ENCODE measurements at regions not wholly inside any gene's neighbourhood (a gene's known extent, or its start where the extent isn't known, plus 50 kb on each side); places are given as distances from the start of the nearest gene placed in this dataset.
"Not testable (repeated sequence)": the region's sequence is repeated elsewhere in the genome, so short reads cannot be mapped to it uniquely, and the experiment has no call there.

- Histone ChIP-seq H3K4me3 (ENCODE audit: low read depth, low read length) (no peak overlapping the region), H3K36me3 (ENCODE audit: control insufficient read depth, insufficient read depth, low read length) (no peaks in the 10 kb centered on the region), H3K9me3 (ENCODE audit: control insufficient read depth in 2 of 2, low read length in 2 of 2) (no peaks in the 10 kb centered on the region), H3K27ac (ENCODE audit: insufficient read depth, low read length, poor library complexity, severe bottlenecking) (no peak overlapping the region), H3K27me3 (ENCODE audit: control insufficient read depth, insufficient read depth, low read length) (no peaks in the 10 kb centered on the region), H3K4me1 (ENCODE audit: control insufficient read depth, insufficient read depth, low read length, poor library complexity, severe bottlenecking) (no peaks in the 10 kb centered on the region)
- H3K9me3 Mint-ChIP-seq = peaks cover 0 to 16% (median 5%) of the 10 kb centered on the region in 7 donors
- H3K4me1 Mint-ChIP-seq = no peaks in the 10 kb centered on the region
- DNase-seq (no peak), ATAC-seq (ENCODE audit: low read depth in 2 of 2) (no peak)
- H3K4me3 Mint-ChIP-seq = no peak overlapping the region
- H3K36me3 Mint-ChIP-seq = no peaks in the 10 kb centered on the region
- H3K27ac Mint-ChIP-seq = no peak overlapping the region
- no peaks in the 10 kb centered on the region for H3K27me3 Mint-ChIP-seq
These were observed 344.6 kb upstream of the CTSO start for GRCh38 chr4:156298230-156298629.

- Mint-ChIP-seq H3K27ac (no peak overlapping the region), H3K27me3 (no peaks in the 10 kb centered on the region), H3K4me3 (no peak overlapping the region), H3K4me1 (no peaks in the 10 kb centered on the region), H3K9me3 (peaks cover 0 to 9% (median 4%) of the 10 kb centered on the region in 7 donors), H3K36me3 (no peaks in the 10 kb centered on the region)
- no peak for ATAC-seq (ENCODE audit: low read depth in 2 of 2)
- no peaks in the 10 kb centered on the region for H3K4me1 ChIP-seq (ENCODE audit: control insufficient read depth, insufficient read depth, low read length, poor library complexity, severe bottlenecking)
- DNase-seq = no peak
- H3K36me3 ChIP-seq (ENCODE audit: control insufficient read depth, insufficient read depth, low read length) = no peaks in the 10 kb centered on the region
- no peak overlapping the region for H3K27ac ChIP-seq (ENCODE audit: insufficient read depth, low read length, poor library complexity, severe bottlenecking)
- no peaks in the 10 kb centered on the region for H3K27me3 ChIP-seq (ENCODE audit: control insufficient read depth, insufficient read depth, low read length)
- no peak overlapping the region for H3K4me3 ChIP-seq (ENCODE audit: low read depth, low read length)
- no peaks in the 10 kb centered on the region for H3K9me3 ChIP-seq (ENCODE audit: control insufficient read depth in 2 of 2, low read length in 2 of 2)
These were observed 342.1 kb upstream of the CTSO start for GRCh38 chr4:156295676-156296195.

GRCh38 chr4:156294577-156294976 lies 340.9 kb upstream of the CTSO start:
- DNase-seq (no peak), ATAC-seq (ENCODE audit: low read depth in 2 of 2) (no peak)
- Histone ChIP-seq H3K36me3 (ENCODE audit: control insufficient read depth, insufficient read depth, low read length) (no peaks in the 10 kb centered on the region), H3K9me3 (ENCODE audit: control insufficient read depth in 2 of 2, low read length in 2 of 2) (no peaks in the 10 kb centered on the region), H3K4me3 (ENCODE audit: low read depth, low read length) (no peak overlapping the region), H3K27me3 (ENCODE audit: control insufficient read depth, insufficient read depth, low read length) (no peaks in the 10 kb centered on the region), H3K27ac (ENCODE audit: insufficient read depth, low read length, poor library complexity, severe bottlenecking) (no peak overlapping the region), H3K4me1 (ENCODE audit: control insufficient read depth, insufficient read depth, low read length, poor library complexity, severe bottlenecking) (no peaks in the 10 kb centered on the region)
- Mint-ChIP-seq H3K27ac (no peak overlapping the region), H3K9me3 (peaks cover 0 to 8% (median 3%) of the 10 kb centered on the region in 7 donors), H3K27me3 (no peaks in the 10 kb centered on the region), H3K4me3 (no peak overlapping the region), H3K4me1 (no peaks in the 10 kb centered on the region), H3K36me3 (no peaks in the 10 kb centered on the region)

GRCh38 chr4:156293657-156294297 lies 340.1 kb upstream of the CTSO start:
- no peaks in the 10 kb centered on the region for H3K4me1 Mint-ChIP-seq
- DNase-seq (no peak), ATAC-seq (ENCODE audit: low read depth in 2 of 2) (no peak)
- H3K27me3 ChIP-seq (ENCODE audit: control insufficient read depth, insufficient read depth, low read length) = no peaks in the 10 kb centered on the region
- no peak overlapping the region for H3K27ac ChIP-seq (ENCODE audit: insufficient read depth, low read length, poor library complexity, severe bottlenecking)
- H3K9me3 ChIP-seq (ENCODE audit: control insufficient read depth in 2 of 2, low read length in 2 of 2) = no peaks in the 10 kb centered on the region
- H3K36me3 Mint-ChIP-seq = no peaks in the 10 kb centered on the region
- no peaks in the 10 kb centered on the region for H3K36me3 ChIP-seq (ENCODE audit: control insufficient read depth, insufficient read depth, low read length)
- no peak overlapping the region for H3K4me3 Mint-ChIP-seq
- no peaks in the 10 kb centered on the region for H3K27me3 Mint-ChIP-seq
- H3K9me3 Mint-ChIP-seq = peaks cover 0 to 8% (median 2%) of the 10 kb centered on the region in 7 donors
- no peak overlapping the region for H3K4me3 ChIP-seq (ENCODE audit: low read depth, low read length)
- no peak overlapping the region for H3K27ac Mint-ChIP-seq
- H3K4me1 ChIP-seq (ENCODE audit: control insufficient read depth, insufficient read depth, low read length, poor library complexity, severe bottlenecking) = no peaks in the 10 kb centered on the region

- Histone ChIP-seq H3K4me1 (ENCODE audit: control insufficient read depth, insufficient read depth, low read length, poor library complexity, severe bottlenecking) (no peaks in the 10 kb centered on the region), H3K27ac (ENCODE audit: insufficient read depth, low read length, poor library complexity, severe bottlenecking) (no peak overlapping the region), H3K27me3 (ENCODE audit: control insufficient read depth, insufficient read depth, low read length) (no peaks in the 10 kb centered on the region), H3K9me3 (ENCODE audit: control insufficient read depth in 2 of 2, low read length in 2 of 2) (no peaks in the 10 kb centered on the region), H3K4me3 (ENCODE audit: low read depth, low read length) (no peak overlapping the region), H3K36me3 (ENCODE audit: control insufficient read depth, insufficient read depth, low read length) (no peaks in the 10 kb centered on the region)
- no peak for DNase-seq
- no peak overlapping the region for H3K4me3 Mint-ChIP-seq
- H3K27ac Mint-ChIP-seq = no peak overlapping the region
- no peaks in the 10 kb centered on the region for H3K4me1 Mint-ChIP-seq
- no peak for ATAC-seq (ENCODE audit: low read depth in 2 of 2)
- H3K36me3 Mint-ChIP-seq = no peaks in the 10 kb centered on the region
- peaks cover 0 to 8% (median 2%) of the 10 kb centered on the region in 7 donors for H3K9me3 Mint-ChIP-seq
- H3K27me3 Mint-ChIP-seq = no peaks in the 10 kb centered on the region
These were observed 337.7 kb upstream of the CTSO start for GRCh38 chr4:156291317-156291716.

GRCh38 chr4:156290811-156291210 lies 337.1 kb upstream of the CTSO start:
- H3K4me1 ChIP-seq (ENCODE audit: control insufficient read depth, insufficient read depth, low read length, poor library complexity, severe bottlenecking) = no peaks in the 10 kb centered on the region

GRCh38 chr4:156290026-156290425 lies 336.4 kb upstream of the CTSO start:
- DNase-seq; H3K9me3 Mint-ChIP-seq; H3K27ac Mint-ChIP-seq; H3K27ac ChIP-seq (ENCODE audit: insufficient read depth, low read length, poor library complexity, severe bottlenecking); H3K27me3 ChIP-seq (ENCODE audit: control insufficient read depth, insufficient read depth, low read length); H3K36me3 Mint-ChIP-seq; ATAC-seq (ENCODE audit: low read depth in 2 of 2); H3K36me3 ChIP-seq (ENCODE audit: control insufficient read depth, insufficient read depth, low read length); H3K4me3 ChIP-seq (ENCODE audit: low read depth, low read length); H3K4me1 Mint-ChIP-seq; H3K27me3 Mint-ChIP-seq; H3K4me3 Mint-ChIP-seq; H3K9me3 ChIP-seq (ENCODE audit: control insufficient read depth in 2 of 2, low read length in 2 of 2); H3K4me1 ChIP-seq (ENCODE audit: control insufficient read depth, insufficient read depth, low read length, poor library complexity, severe bottlenecking): not testable (repeated sequence)

More at GRCh38 chr4:156290811-156291210, 337.1 kb upstream of the CTSO start:
- Mint-ChIP-seq H3K4me1 (no peaks in the 10 kb centered on the region), H3K27ac (no peak overlapping the region), H3K4me3 (no peak overlapping the region), H3K27me3 (no peaks in the 10 kb centered on the region), H3K9me3 (peaks cover 0 to 8% (median 2%) of the 10 kb centered on the region in 7 donors), H3K36me3 (no peaks in the 10 kb centered on the region)
- H3K9me3 ChIP-seq (ENCODE audit: control insufficient read depth in 2 of 2, low read length in 2 of 2) = no peaks in the 10 kb centered on the region
- H3K27ac ChIP-seq (ENCODE audit: insufficient read depth, low read length, poor library complexity, severe bottlenecking) = no peak overlapping the region
- H3K27me3 ChIP-seq (ENCODE audit: control insufficient read depth, insufficient read depth, low read length) = no peaks in the 10 kb centered on the region
- no peak for DNase-seq
- H3K36me3 ChIP-seq (ENCODE audit: control insufficient read depth, insufficient read depth, low read length) = no peaks in the 10 kb centered on the region
- ATAC-seq (ENCODE audit: low read depth in 2 of 2) = no peak
- H3K4me3 ChIP-seq (ENCODE audit: low read depth, low read length) = no peak overlapping the region

- Histone ChIP-seq H3K27ac (ENCODE audit: insufficient read depth, low read length, poor library complexity, severe bottlenecking) (no peak overlapping the region), H3K4me3 (ENCODE audit: low read depth, low read length) (no peak overlapping the region), H3K36me3 (ENCODE audit: control insufficient read depth, insufficient read depth, low read length) (no peaks in the 10 kb centered on the region), H3K9me3 (ENCODE audit: control insufficient read depth in 2 of 2, low read length in 2 of 2) (no peaks in the 10 kb centered on the region), H3K27me3 (ENCODE audit: control insufficient read depth, insufficient read depth, low read length) (no peaks in the 10 kb centered on the region), H3K4me1 (ENCODE audit: control insufficient read depth, insufficient read depth, low read length, poor library complexity, severe bottlenecking) (no peaks in the 10 kb centered on the region)
- ATAC-seq (ENCODE audit: low read depth in 2 of 2) = no peak
- Mint-ChIP-seq H3K27me3 (no peaks in the 10 kb centered on the region), H3K4me1 (no peaks in the 10 kb centered on the region), H3K27ac (no peak overlapping the region), H3K9me3 (peaks cover 2 to 13% (median 6%) of the 10 kb centered on the region in 7 donors), H3K4me3 (no peak overlapping the region), H3K36me3 (no peaks in the 10 kb centered on the region)
- no peak for DNase-seq
These were observed 327.0 kb upstream of the CTSO start for GRCh38 chr4:156280686-156281085.

All from CD4-positive, CD25-positive, alpha-beta regulatory T cell (primary cell).